H1 (cell line): ENCODE measurements at regions not wholly inside any gene's neighbourhood (a gene's known extent, or its start where the extent isn't known, plus 50 kb on each side); places are given as distances from the start of the nearest gene placed in this dataset.

Source experiments
- CTCF ChIA-PET: fragments of 300-600 bp; sonication (Branson Sonifier 250); formaldehyde crosslinking; loops from one replicate; lab custom pipeline; 2021; ENCODE audit not compliant: partially characterized antibody; lab: Charles Lee
- POLR2A ChIA-PET: fragments of 300-600 bp; sonication (Branson Sonifier 250); formaldehyde crosslinking; loops from one replicate; lab custom pipeline; 2021; ENCODE audit warnings: inconsistent platforms; ENCODE audit not compliant: partially characterized antibody; lab: Charles Lee
- DNase-seq, 2 experiments: peaks; one replicate each; pipeline versions ENCODE4 v3.0.0 to v3.0.0-alpha.2; 2010 to 2022; ENCODE audit warnings: low spot score in 2 of 2, low read depth in 1 of 2, mixed read lengths in 1 of 2
- FAIRE-seq: peaks from 2 replicates; lab custom pipeline; 2011; peaks lifted over from hg19 to GRCh38; lab: Jason Lieb, UNC
- H2AFZ ChIP-seq: 2 replicates; pipeline ENCODE4 v1.8.1; 2012; ENCODE audit warnings: low read length, inconsistent platforms
- H2AK5ac ChIP-seq: 2 replicates; pipeline ENCODE4 v1.6.1; 2013; ENCODE audit warnings: low read depth, low read length
- H2BK120ac ChIP-seq: replicated peaks from 2 replicates; pipeline ENCODE3; 2013; ENCODE audit warnings: low read depth, low read length, inconsistent platforms
- H2BK12ac ChIP-seq: 2 replicates; pipeline ENCODE4 v1.6.1; 2013; ENCODE audit warnings: low read depth, low read length
- H2BK15ac ChIP-seq: 2 replicates; pipeline ENCODE4 v1.6.1; 2013; ENCODE audit warnings: low read length
- H2BK20ac ChIP-seq: 2 replicates; pipeline ENCODE4 v1.6.1; 2013; ENCODE audit warnings: low read length
- H2BK5ac ChIP-seq: 2 replicates; pipeline ENCODE4 v1.6.1; 2013; ENCODE audit warnings: low read depth, low read length
- H3K14ac ChIP-seq: 2 replicates; pipeline ENCODE4 v1.6.1; 2013; ENCODE audit warnings: inconsistent platforms; ENCODE audit not compliant: insufficient read length
- H3K18ac ChIP-seq: 2 replicates; pipeline ENCODE4 v1.6.1; 2013; ENCODE audit warnings: low read length; ENCODE audit errors: extremely low read depth
- H3K23ac ChIP-seq: 2 replicates; pipeline ENCODE4 v1.6.1; 2013; ENCODE audit warnings: inconsistent platforms; ENCODE audit not compliant: insufficient read length
- H3K23me2 ChIP-seq: 2 replicates; pipeline ENCODE4 v1.6.1; 2013; ENCODE audit warnings: low read depth, low read length
- H3K27ac ChIP-seq: 2 replicates; pipeline ENCODE4 v1.6.1; 2011; ENCODE audit warnings: low read depth, low read length, inconsistent platforms
- H3K27me3 ChIP-seq, 4 experiments: replicated peaks in 1 of 4; 1 replicate in 1 of 4; 2 replicates in 3 of 4; pipeline versions ENCODE4 v1.6.1 to v1.8.1; 2011 to 2013; ENCODE audit warnings: low read length in 3 of 4, mild to moderate bottlenecking in 3 of 4, inconsistent platforms in 2 of 4, mixed read lengths in 2 of 4, moderate library complexity in 1 of 4; ENCODE audit not compliant: control insufficient read depth in 3 of 4, insufficient read depth in 3 of 4; ENCODE audit errors: extremely low read depth in 1 of 4
- H3K36me3 ChIP-seq, 4 experiments: 2 replicates each; pipeline versions ENCODE4 v1.6.1 to v1.8.1; 2011 to 2013; ENCODE audit warnings: mild to moderate bottlenecking in 4 of 4, low read length in 3 of 4, moderate library complexity in 2 of 4, control low read depth in 1 of 4, inconsistent platforms in 1 of 4; ENCODE audit not compliant: insufficient read depth in 4 of 4, control insufficient read depth in 2 of 4
- H3K4ac ChIP-seq: replicated peaks from 2 replicates; pipeline ENCODE3; 2013; ENCODE audit warnings: low read length, low read depth, mixed read lengths, inconsistent platforms; ENCODE audit not compliant: insufficient read length
- H3K4me1 ChIP-seq, 4 experiments: replicated peaks in 1 of 4; 1 replicate in 1 of 4; 2 replicates in 3 of 4; pipeline versions ENCODE4 v1.6.1 to v1.8.1; 2011 to 2013; ENCODE audit warnings: low read length in 3 of 4, inconsistent platforms in 2 of 4, mixed read lengths in 1 of 4; ENCODE audit not compliant: insufficient read depth in 4 of 4, control insufficient read depth in 3 of 4
- H3K4me2 ChIP-seq, 2 experiments: 2 replicates each; pipeline versions ENCODE4 v1.6.1 to v1.8.1; 2011 to 2013; ENCODE audit warnings: low read depth in 2 of 2, low read length in 2 of 2, control low read depth in 1 of 2, inconsistent platforms in 1 of 2, mild to moderate bottlenecking in 1 of 2; ENCODE audit not compliant: insufficient read depth in 1 of 2
- H3K4me3 ChIP-seq, 4 experiments: fragments of 200-600, 300-600 bp in 1 of 4; sonication (generic), shearing (Covaris generic), sonication (Bioruptor Twin) in 1 of 4; 2 replicates each; pipeline versions ENCODE4 v1.5.1 to v1.8.1; 2011 to 2016; ENCODE audit warnings: low read length in 4 of 4, low read depth in 3 of 4, control low read depth in 2 of 4, inconsistent platforms in 2 of 4, mild to moderate bottlenecking in 2 of 4, mixed read lengths in 1 of 4, moderate library complexity in 1 of 4; ENCODE audit not compliant: insufficient read depth in 2 of 4; ENCODE audit errors: extremely low read depth in 1 of 4
- H3K56ac ChIP-seq: replicated peaks from 2 replicates; pipeline ENCODE3; 2013; ENCODE audit warnings: low read depth, mild to moderate bottlenecking, mixed read lengths, low read length, inconsistent platforms; ENCODE audit not compliant: insufficient read length
- H3K79me1 ChIP-seq: 2 replicates; pipeline ENCODE4 v1.6.1; 2013; ENCODE audit warnings: low read depth, low read length, control low read depth
- H3K79me2 ChIP-seq, 2 experiments: 2 replicates each; pipeline versions ENCODE4 v1.6.1 to v1.8.1; 2012 to 2013; ENCODE audit warnings: low read length in 2 of 2, mild to moderate bottlenecking in 2 of 2, inconsistent platforms in 1 of 2; ENCODE audit not compliant: insufficient read depth in 2 of 2, control insufficient read depth in 1 of 2
- H3K9ac ChIP-seq, 4 experiments: replicated peaks in 1 of 4; 1 replicate in 1 of 4; 2 replicates in 3 of 4; pipeline versions ENCODE4 v1.6.1 to v1.8.1; 2011 to 2013; ENCODE audit warnings: low read depth in 3 of 4, low read length in 3 of 4, control low read depth in 2 of 4, mild to moderate bottlenecking in 2 of 4, moderate library complexity in 2 of 4, inconsistent platforms in 1 of 4; ENCODE audit errors: extremely low read depth in 1 of 4
- H3K9me3 ChIP-seq, 2 experiments: 2 replicates each; pipeline versions ENCODE4 v1.6.1 to v1.8.1; 2012 to 2013; ENCODE audit warnings: mild to moderate bottlenecking in 2 of 2, moderate library complexity in 2 of 2, control low read depth in 1 of 2, inconsistent platforms in 1 of 2, low read depth in 1 of 2, low read length in 1 of 2, mixed read lengths in 1 of 2; ENCODE audit not compliant: insufficient read depth in 2 of 2
- H4K20me1 ChIP-seq, 2 experiments: replicated peaks in 1 of 2; 2 replicates each; pipeline versions ENCODE3 to v1.8.1; 2011 to 2013; ENCODE audit warnings: inconsistent platforms in 2 of 2, low read length in 2 of 2, mild to moderate bottlenecking in 1 of 2; ENCODE audit not compliant: insufficient read depth in 2 of 2, control insufficient read depth in 1 of 2
- H4K5ac ChIP-seq: 2 replicates; pipeline ENCODE4 v1.6.1; 2013; ENCODE audit warnings: low read length, low read depth, mixed read lengths, inconsistent platforms; ENCODE audit not compliant: insufficient read length
- H4K8ac ChIP-seq: 2 replicates; pipeline ENCODE4 v1.8.0; 2013; ENCODE audit warnings: mild to moderate bottlenecking, moderate library complexity, low read length, inconsistent platforms; ENCODE audit not compliant: insufficient read depth; ENCODE audit errors: extremely low read depth
- H4K91ac ChIP-seq: replicated peaks from 2 replicates; pipeline ENCODE3; 2013; ENCODE audit warnings: low read length, mixed read lengths, inconsistent platforms; ENCODE audit not compliant: insufficient read length
- GABPA ChIP-seq: IDR thresholded peaks from 2 replicates; pipeline ENCODE4 v1.6.1; 2011; ENCODE audit warnings: mild to moderate bottlenecking, low read length, moderate library complexity, borderline replicate concordance; ENCODE audit not compliant: insufficient read depth
- MAX ChIP-seq: IDR thresholded peaks from 2 replicates; pipeline ENCODE4 v1.6.1; 2012; ENCODE audit warnings: inconsistent platforms
- POLR2AphosphoS5 ChIP-seq: IDR thresholded peaks from 2 replicates; pipeline ENCODE4 v1.6.1; 2011; ENCODE audit warnings: low read depth, low read length
- YY1 ChIP-seq: IDR thresholded peaks from 2 replicates; pipeline ENCODE4 v1.6.1; 2011; ENCODE audit warnings: low read depth, mild to moderate bottlenecking, low read length
- WGBS, 2 experiments: shearing (Covaris generic) in 1 of 2; methylation state at CpG; one replicate each; pipeline versions ENCODE4 v1.1.6 to v1.1.7; 2013 to 2015; ENCODE audit warnings: low lambda C conversion rate in 2 of 2, mixed read lengths in 2 of 2, inconsistent platforms in 1 of 2, low coverage in 1 of 2, missing lambda C conversion rate in 1 of 2; ENCODE audit not compliant: insufficient replicate concordance in 2 of 2, insufficient coverage in 1 of 2, insufficient read length in 1 of 2; ENCODE audit errors: extremely low coverage in 1 of 2, missing lambda C conversion rate in 1 of 2; 5-methylcytosine and 5-hydroxymethylcytosine counted together

- H2BK20ac ChIP-seq, result peak overlapping the region; percentile 55; the same call in 1 of the 2 replicates
- H2BK5ac ChIP-seq, result peak overlapping the region; percentile 71; the same call in 1 of the 2 replicates
- no peak overlapping the region for H3K18ac ChIP-seq
- no peak overlapping the region; the same call in 1 of the 2 replicates for H2BK15ac ChIP-seq
- no peaks in the 10 kb centered on the region for H3K79me1 ChIP-seq
- H3K23ac ChIP-seq, result no peak overlapping the region
- peaks cover 0 to 3% (median 0%) of the 10 kb centered on the region in 4 experiments; a peak in 1 of 7 replicates for H3K4me1 ChIP-seq
- whole genome bisulfite sequencing, 2 experiments, result 86% methylated on average over 3 of the region's 3 CpGs; no CpG with 5 or more reads in 1 of the 2 experiments
- H2AFZ ChIP-seq, result no peak overlapping the region
- no peak overlapping the region for H4K91ac ChIP-seq
- no peak overlapping the region for H3K56ac ChIP-seq
- CTCF ChIA-PET, result no interaction called here
- no peak for DNase-seq
- H3K23me2 ChIP-seq, result no peaks in the 10 kb centered on the region
- no peak overlapping the region for H4K5ac ChIP-seq
- H3K36me3 ChIP-seq, result no peaks in the 10 kb centered on the region
- no peak overlapping the region for H3K27ac ChIP-seq
- no peaks in the 10 kb centered on the region for H3K9me3 ChIP-seq
- POLR2A ChIA-PET, result no interaction called here
- no peak overlapping the region for H2BK12ac ChIP-seq
- no peak overlapping the region for H3K4ac ChIP-seq
- TF ChIP-seq MAX (no peak), YY1 (no peak), POLR2AphosphoS5 (no peak), GABPA (no peak)
- H2BK120ac ChIP-seq, result no peak overlapping the region
- no peak overlapping the region for H3K9ac ChIP-seq
- no peak for FAIRE-seq
- H3K27me3 ChIP-seq, result no peaks in the 10 kb centered on the region
- no peaks in the 10 kb centered on the region for H4K20me1 ChIP-seq
- H2AK5ac ChIP-seq, result 0 out of 2 replicates have a peak overlapping the region, but pooled peaks have one; percentile 75
- H3K14ac ChIP-seq, result no peak overlapping the region
- H3K79me2 ChIP-seq, result no peaks in the 10 kb centered on the region
- H4K8ac ChIP-seq, result no peak overlapping the region
- no peak overlapping the region for H3K4me2 ChIP-seq
- no peak overlapping the region for H3K4me3 ChIP-seq
Measured at GRCh38 chr13:107767119-107767518, 448.2 kb downstream of the LIG4 start.
